GM12878 (cell line): ENCODE measurements at regions not wholly inside any gene's neighbourhood (a gene's known extent, or its start where the extent isn't known, plus 50 kb on each side); places are given as distances from the start of the nearest gene placed in this dataset.

Experiments
- ATAC-seq: fragments of 200-7000 bp; cut with Tn5 transposase; 3 replicates; pipeline ENCODE4 v1.9.1; 2020; ENCODE audit warnings: mild to moderate bottlenecking, moderate library complexity
- BruUV-seq: library from RNA; stranded (reverse); fragments of 400-500 nt; replicated peaks from 2 replicates; lab custom pipeline; 2021; lab: Mats Ljungman, UMichigan
- CTCF ChIA-PET: fragments of 300-600 bp; sonication (Branson Sonifier 250); formaldehyde crosslinking; extraction: SDS; loops from one replicate; lab custom pipeline; 2021; ENCODE audit warnings: inconsistent platforms; lab: Yijun Ruan, JAX
- POLR2A ChIA-PET: fragments of 350-600 bp; formaldehyde crosslinking; extraction: SDS; loops from one replicate; lab custom pipeline; 2021; ENCODE audit warnings: inconsistent platforms; lab: Charles Lee
- RAD21 ChIA-PET: fragments of 300-600 bp; sonication (Branson Sonifier 250); formaldehyde crosslinking; loops from one replicate; lab custom pipeline; 2023; ENCODE audit warnings: antibody characterized with exemption; ENCODE audit not compliant: unreplicated experiment; lab: Charles Lee
- SMC1A ChIA-PET: fragments of 300-600 bp; sonication (Branson Sonifier 250); formaldehyde crosslinking; loops from one replicate; lab custom pipeline; 2023; ENCODE audit not compliant: unreplicated experiment, uncharacterized antibody; lab: Charles Lee
- DNase-seq: peaks from one replicate; pipeline ENCODE4 v3.0.0-alpha.2; 2011; ENCODE audit warnings: low read depth, low spot score
- FAIRE-seq: peaks from 3 replicates; lab custom pipeline; 2011; peaks lifted over from hg19 to GRCh38; lab: Jason Lieb, UNC
- H2AFZ ChIP-seq: 2 replicates; pipeline ENCODE4 v1.6.0; 2011; ENCODE audit warnings: low read depth, low read length, control low read depth; ENCODE audit not compliant: control insufficient read depth
- H3K27ac ChIP-seq: 2 replicates; pipeline ENCODE4 v1.5.1; 2011; ENCODE audit warnings: control low read depth; ENCODE audit not compliant: control insufficient read depth, insufficient read depth
- H3K27me3 ChIP-seq, 2 experiments: replicated peaks in 1 of 2; 2 replicates each; pipeline versions ENCODE4 v1.6.0 to v1.6.1; 2011; ENCODE audit warnings: low read length in 1 of 2; ENCODE audit not compliant: control insufficient read depth in 2 of 2, insufficient read depth in 2 of 2
- H3K36me3 ChIP-seq, 2 experiments: 2 replicates each; pipeline ENCODE4 v1.5.1; 2011; ENCODE audit warnings: low read length in 1 of 2; ENCODE audit not compliant: control insufficient read depth in 2 of 2, insufficient read depth in 2 of 2
- H3K4me1 ChIP-seq: 2 replicates; pipeline ENCODE4 v1.6.1; 2011; ENCODE audit warnings: mild to moderate bottlenecking, low read length, moderate library complexity, mixed read lengths; ENCODE audit not compliant: control insufficient read depth, insufficient read depth
- H3K4me2 ChIP-seq: 2 replicates; pipeline ENCODE4 v1.6.0; 2011; ENCODE audit warnings: control low read depth; ENCODE audit not compliant: control insufficient read depth, insufficient read depth
- H3K4me3 ChIP-seq: fragments of 200-600 bp; sonication (generic); 2 replicates; pipeline ENCODE4 v1.5.1; 2016
- H3K79me2 ChIP-seq: 2 replicates; pipeline ENCODE4 v1.6.0; 2011; ENCODE audit warnings: low read length; ENCODE audit not compliant: control insufficient read depth, insufficient read depth
- H3K9ac ChIP-seq: 2 replicates; pipeline ENCODE4 v1.8.0; 2011; ENCODE audit warnings: low read length, control low read depth, mixed read lengths; ENCODE audit not compliant: control insufficient read depth, insufficient read depth
- H3K9me3 ChIP-seq: replicated peaks from 3 replicates; pipeline ENCODE4 v1.5.1; 2011; ENCODE audit warnings: mild to moderate bottlenecking, low read length; ENCODE audit not compliant: control insufficient read depth, insufficient read depth
- H4K20me1 ChIP-seq: 2 replicates; pipeline ENCODE4 v1.6.0; 2011; ENCODE audit not compliant: control insufficient read depth, insufficient read depth
- ATF3 ChIP-seq: IDR thresholded peaks from 2 replicates; pipeline ENCODE4 v1.6.1; 2011; ENCODE audit warnings: low read depth, mild to moderate bottlenecking, low read length, moderate library complexity, borderline replicate concordance; ENCODE audit errors: extremely low read depth
- CHD2 ChIP-seq: IDR thresholded peaks from 2 replicates; pipeline ENCODE4 v1.6.1; 2011; ENCODE audit warnings: low read depth, low read length, improper control_type of control experiment, borderline replicate concordance
- IKZF2 ChIP-seq, 2 experiments: fragments of 450-650 bp; IDR thresholded peaks; 2 replicates each; pipeline ENCODE4 v1.6.1; 2017; ENCODE audit warnings: mild to moderate bottlenecking in 2 of 2, moderate library complexity in 2 of 2
- IRF5 ChIP-seq: fragments of 450-650 bp; IDR thresholded peaks from 2 replicates; pipeline ENCODE4 v1.6.1; 2017; ENCODE audit warnings: borderline replicate concordance
- MXI1 ChIP-seq: fragments of 150-350 bp; IDR thresholded peaks from 2 replicates; pipeline ENCODE4 v1.6.1; 2011; ENCODE audit warnings: low read depth, mild to moderate bottlenecking, inconsistent platforms, low read length, improper control_type of control experiment
- MYB ChIP-seq: fragments of 150-350 bp; IDR thresholded peaks from 2 replicates; pipeline ENCODE4 v1.6.1; 2014; ENCODE audit warnings: mild to moderate bottlenecking, low read depth, low read length, borderline replicate concordance
- NFYA ChIP-seq: IDR thresholded peaks from 2 replicates; pipeline ENCODE4 v1.6.1; 2011; ENCODE audit warnings: low read depth, mild to moderate bottlenecking, low read length, improper control_type of control experiment, borderline replicate concordance
- PKNOX1 ChIP-seq: fragments of 450-650 bp; IDR thresholded peaks from 2 replicates; pipeline ENCODE4 v1.6.1; 2016; ENCODE audit warnings: mild to moderate bottlenecking
- PML ChIP-seq: IDR thresholded peaks from 2 replicates; pipeline ENCODE4 v1.6.1; 2012; ENCODE audit warnings: low read length, inconsistent platforms
- SMAD5 ChIP-seq: IDR thresholded peaks from 2 replicates; pipeline ENCODE4 v1.6.1; 2016; ENCODE audit warnings: antibody characterized with exemption, low read depth
- ZNF207 ChIP-seq: fragments of 450-650 bp; IDR thresholded peaks from 2 replicates; pipeline ENCODE4 v1.6.1; 2014; ENCODE audit warnings: antibody characterized with exemption, mild to moderate bottlenecking, borderline replicate concordance
- WGBS: methylation state at CpG from one replicate; pipeline ENCODE4 v1.1.6; 2016; ENCODE audit warnings: low lambda C conversion rate; ENCODE audit not compliant: insufficient replicate concordance, insufficient coverage; ENCODE audit errors: missing lambda C conversion rate; 5-methylcytosine and 5-hydroxymethylcytosine counted together
- in situ Hi-C: fragments of 300-500 bp; cut with MboI; formaldehyde crosslinking; loops from 9 replicates; pipeline ENCODE4 v1.14.3; 2018; ENCODE audit warnings: mixed read lengths
- intact Hi-C: fragments of 100-400 bp; cut with micrococcal nuclease; formaldehyde crosslinking; loops from one replicate; pipeline ENCODE4 v1.14.2; 2022; ENCODE audit not compliant: unreplicated experiment

- Histone ChIP-seq H3K79me2 (no peaks in the 10 kb centered on the region), H2AFZ (no peak overlapping the region), H3K4me2 (no peak overlapping the region), H3K9ac (no peak overlapping the region), H3K4me1 (no peaks in the 10 kb centered on the region), H3K36me3 (no peaks in the 10 kb centered on the region), H4K20me1 (no peaks in the 10 kb centered on the region), H3K27me3 (no peaks in the 10 kb centered on the region), H3K4me3 (no peak overlapping the region), H3K9me3 (no peaks in the 10 kb centered on the region), H3K27ac (no peak overlapping the region)
- ChIA-PET RAD21 (interaction anchor here (0.9 to 2.2 kb wide), 4 partner anchors 29 to 112 kb away, joined by 3 to 17 read pairs (median 6); no protein-coding TSS in a partner anchor), CTCF (interaction anchor here (1.0 to 2.1 kb wide), 5 partner anchors 14 to 285 kb away, joined by 3 to 6 read pairs (median 5); no protein-coding TSS in a partner anchor), SMC1A (interaction anchor here (0.8 to 2.4 kb wide), 11 partner anchors 11 to 289 kb away, joined by 3 to 7 read pairs (median 4); no protein-coding TSS in a partner anchor), POLR2A (interaction anchor here (0.6 to 1.5 kb wide), 2 partner anchors 57 to 159 kb away, joined by 3 to 4 read pairs; no protein-coding TSS in a partner anchor)
- ATAC-seq: no peak
- BruUV-seq: no TSS peak
- WGBS: 0% methylated on average over 5 of the region's 5 CpGs
- FAIRE-seq: no peak
- in situ Hi-C loops (no loop called here), intact Hi-C loops (no loop called here)
- DNase-seq: no peak
- no peak for TF ChIP-seq ZNF207
- no peak for TF ChIP-seq NFYA
- TF ChIP-seq SMAD5: no peak
- no peak for TF ChIP-seq IKZF2 (IDR thresholded peaks at IDR 0.05)
- no peak for TF ChIP-seq MYB
- no peak for TF ChIP-seq PKNOX1
- no peak for TF ChIP-seq ATF3
- TF ChIP-seq PML: no peak
- TF ChIP-seq IRF5: no peak
- no peak for TF ChIP-seq CHD2
- TF ChIP-seq MXI1: no peak
These were observed 263.7 kb upstream of the SPOPL start for GRCh38 chr2:138237667-138238384.
